H1 (cell line): ENCODE measurements at regions not wholly inside any gene's neighbourhood (a gene's known extent, or its start where the extent isn't known, plus 50 kb on each side); places are given as distances from the start of the nearest gene placed in this dataset.

Experiments used
- CTCF ChIA-PET: fragments of 300-600 bp; sonication (Branson Sonifier 250); formaldehyde crosslinking; loops from one replicate; lab custom pipeline; 2021; ENCODE audit not compliant: partially characterized antibody; lab: Charles Lee
- POLR2A ChIA-PET: fragments of 300-600 bp; sonication (Branson Sonifier 250); formaldehyde crosslinking; loops from one replicate; lab custom pipeline; 2021; ENCODE audit warnings: inconsistent platforms; ENCODE audit not compliant: partially characterized antibody; lab: Charles Lee
- DNase-seq, 2 experiments: peaks; one replicate each; pipeline versions ENCODE4 v3.0.0 to v3.0.0-alpha.2; 2010 to 2022; ENCODE audit warnings: low spot score in 2 of 2, low read depth in 1 of 2, mixed read lengths in 1 of 2
- FAIRE-seq: peaks from 2 replicates; lab custom pipeline; 2011; peaks lifted over from hg19 to GRCh38; lab: Jason Lieb, UNC
- H2AFZ ChIP-seq: 2 replicates; pipeline ENCODE4 v1.8.1; 2012; ENCODE audit warnings: low read length, inconsistent platforms
- H2AK5ac ChIP-seq: 2 replicates; pipeline ENCODE4 v1.6.1; 2013; ENCODE audit warnings: low read depth, low read length
- H2BK120ac ChIP-seq: replicated peaks from 2 replicates; pipeline ENCODE3; 2013; ENCODE audit warnings: low read depth, low read length, inconsistent platforms
- H2BK12ac ChIP-seq: 2 replicates; pipeline ENCODE4 v1.6.1; 2013; ENCODE audit warnings: low read depth, low read length
- H2BK15ac ChIP-seq: 2 replicates; pipeline ENCODE4 v1.6.1; 2013; ENCODE audit warnings: low read length
- H2BK20ac ChIP-seq: 2 replicates; pipeline ENCODE4 v1.6.1; 2013; ENCODE audit warnings: low read length
- H2BK5ac ChIP-seq: 2 replicates; pipeline ENCODE4 v1.6.1; 2013; ENCODE audit warnings: low read depth, low read length
- H3K14ac ChIP-seq: 2 replicates; pipeline ENCODE4 v1.6.1; 2013; ENCODE audit warnings: inconsistent platforms; ENCODE audit not compliant: insufficient read length
- H3K18ac ChIP-seq: 2 replicates; pipeline ENCODE4 v1.6.1; 2013; ENCODE audit warnings: low read length; ENCODE audit errors: extremely low read depth
- H3K23ac ChIP-seq: 2 replicates; pipeline ENCODE4 v1.6.1; 2013; ENCODE audit warnings: inconsistent platforms; ENCODE audit not compliant: insufficient read length
- H3K23me2 ChIP-seq: 2 replicates; pipeline ENCODE4 v1.6.1; 2013; ENCODE audit warnings: low read depth, low read length
- H3K27ac ChIP-seq: 2 replicates; pipeline ENCODE4 v1.6.1; 2011; ENCODE audit warnings: low read depth, low read length, inconsistent platforms
- H3K27me3 ChIP-seq, 4 experiments: replicated peaks in 1 of 4; 1 replicate in 1 of 4; 2 replicates in 3 of 4; pipeline versions ENCODE4 v1.6.1 to v1.8.1; 2011 to 2013; ENCODE audit warnings: low read length in 3 of 4, mild to moderate bottlenecking in 3 of 4, inconsistent platforms in 2 of 4, mixed read lengths in 2 of 4, moderate library complexity in 1 of 4; ENCODE audit not compliant: control insufficient read depth in 3 of 4, insufficient read depth in 3 of 4; ENCODE audit errors: extremely low read depth in 1 of 4
- H3K36me3 ChIP-seq, 4 experiments: 2 replicates each; pipeline versions ENCODE4 v1.6.1 to v1.8.1; 2011 to 2013; ENCODE audit warnings: mild to moderate bottlenecking in 4 of 4, low read length in 3 of 4, moderate library complexity in 2 of 4, control low read depth in 1 of 4, inconsistent platforms in 1 of 4; ENCODE audit not compliant: insufficient read depth in 4 of 4, control insufficient read depth in 2 of 4
- H3K4ac ChIP-seq: replicated peaks from 2 replicates; pipeline ENCODE3; 2013; ENCODE audit warnings: low read length, low read depth, mixed read lengths, inconsistent platforms; ENCODE audit not compliant: insufficient read length
- H3K4me1 ChIP-seq, 4 experiments: replicated peaks in 1 of 4; 1 replicate in 1 of 4; 2 replicates in 3 of 4; pipeline versions ENCODE4 v1.6.1 to v1.8.1; 2011 to 2013; ENCODE audit warnings: low read length in 3 of 4, inconsistent platforms in 2 of 4, mixed read lengths in 1 of 4; ENCODE audit not compliant: insufficient read depth in 4 of 4, control insufficient read depth in 3 of 4
- H3K4me2 ChIP-seq, 2 experiments: 2 replicates each; pipeline versions ENCODE4 v1.6.1 to v1.8.1; 2011 to 2013; ENCODE audit warnings: low read depth in 2 of 2, low read length in 2 of 2, control low read depth in 1 of 2, inconsistent platforms in 1 of 2, mild to moderate bottlenecking in 1 of 2; ENCODE audit not compliant: insufficient read depth in 1 of 2
- H3K4me3 ChIP-seq, 4 experiments: fragments of 200-600, 300-600 bp in 1 of 4; sonication (generic), shearing (Covaris generic), sonication (Bioruptor Twin) in 1 of 4; 2 replicates each; pipeline versions ENCODE4 v1.5.1 to v1.8.1; 2011 to 2016; ENCODE audit warnings: low read length in 4 of 4, low read depth in 3 of 4, control low read depth in 2 of 4, inconsistent platforms in 2 of 4, mild to moderate bottlenecking in 2 of 4, mixed read lengths in 1 of 4, moderate library complexity in 1 of 4; ENCODE audit not compliant: insufficient read depth in 2 of 4; ENCODE audit errors: extremely low read depth in 1 of 4
- H3K56ac ChIP-seq: replicated peaks from 2 replicates; pipeline ENCODE3; 2013; ENCODE audit warnings: low read depth, mild to moderate bottlenecking, mixed read lengths, low read length, inconsistent platforms; ENCODE audit not compliant: insufficient read length
- H3K79me1 ChIP-seq: 2 replicates; pipeline ENCODE4 v1.6.1; 2013; ENCODE audit warnings: low read depth, low read length, control low read depth
- H3K79me2 ChIP-seq, 2 experiments: 2 replicates each; pipeline versions ENCODE4 v1.6.1 to v1.8.1; 2012 to 2013; ENCODE audit warnings: low read length in 2 of 2, mild to moderate bottlenecking in 2 of 2, inconsistent platforms in 1 of 2; ENCODE audit not compliant: insufficient read depth in 2 of 2, control insufficient read depth in 1 of 2
- H3K9ac ChIP-seq, 4 experiments: replicated peaks in 1 of 4; 1 replicate in 1 of 4; 2 replicates in 3 of 4; pipeline versions ENCODE4 v1.6.1 to v1.8.1; 2011 to 2013; ENCODE audit warnings: low read depth in 3 of 4, low read length in 3 of 4, control low read depth in 2 of 4, mild to moderate bottlenecking in 2 of 4, moderate library complexity in 2 of 4, inconsistent platforms in 1 of 4; ENCODE audit errors: extremely low read depth in 1 of 4
- H3K9me3 ChIP-seq, 2 experiments: 2 replicates each; pipeline versions ENCODE4 v1.6.1 to v1.8.1; 2012 to 2013; ENCODE audit warnings: mild to moderate bottlenecking in 2 of 2, moderate library complexity in 2 of 2, control low read depth in 1 of 2, inconsistent platforms in 1 of 2, low read depth in 1 of 2, low read length in 1 of 2, mixed read lengths in 1 of 2; ENCODE audit not compliant: insufficient read depth in 2 of 2
- H4K20me1 ChIP-seq, 2 experiments: replicated peaks in 1 of 2; 2 replicates each; pipeline versions ENCODE3 to v1.8.1; 2011 to 2013; ENCODE audit warnings: inconsistent platforms in 2 of 2, low read length in 2 of 2, mild to moderate bottlenecking in 1 of 2; ENCODE audit not compliant: insufficient read depth in 2 of 2, control insufficient read depth in 1 of 2
- H4K5ac ChIP-seq: 2 replicates; pipeline ENCODE4 v1.6.1; 2013; ENCODE audit warnings: low read length, low read depth, mixed read lengths, inconsistent platforms; ENCODE audit not compliant: insufficient read length
- H4K8ac ChIP-seq: 2 replicates; pipeline ENCODE4 v1.8.0; 2013; ENCODE audit warnings: mild to moderate bottlenecking, moderate library complexity, low read length, inconsistent platforms; ENCODE audit not compliant: insufficient read depth; ENCODE audit errors: extremely low read depth
- H4K91ac ChIP-seq: replicated peaks from 2 replicates; pipeline ENCODE3; 2013; ENCODE audit warnings: low read length, mixed read lengths, inconsistent platforms; ENCODE audit not compliant: insufficient read length
- CBX5 ChIP-seq: fragments of 300-800, 300-1000 bp; sonication (generic); IDR thresholded peaks from 2 replicates; pipeline ENCODE4 v1.7.1; 2016; ENCODE audit warnings: antibody characterized with exemption, low read length, low read depth
- CTCF ChIP-seq, 3 experiments: IDR thresholded peaks; 1 replicate in 2 of 3; 2 replicates in 1 of 3; pipeline versions ENCODE4 v1.5.1 to v1.6.1; 2011; ENCODE audit warnings: low read length in 3 of 3, mild to moderate bottlenecking in 3 of 3, inconsistent platforms in 2 of 3, low read depth in 1 of 3, moderate library complexity in 1 of 3; ENCODE audit not compliant: insufficient read depth in 1 of 3; ENCODE audit errors: control extremely low read depth in 1 of 3
- KDM5A ChIP-seq: fragments of 200-600 bp; IDR thresholded peaks from 2 replicates; pipeline ENCODE4 v1.7.1; 2012; ENCODE audit warnings: mild to moderate bottlenecking, low read length, inconsistent platforms, mixed read lengths
- MAX ChIP-seq: IDR thresholded peaks from 2 replicates; pipeline ENCODE4 v1.6.1; 2012; ENCODE audit warnings: inconsistent platforms
- POLR2AphosphoS5 ChIP-seq: IDR thresholded peaks from 2 replicates; pipeline ENCODE4 v1.6.1; 2011; ENCODE audit warnings: low read depth, low read length
- POU5F1 ChIP-seq: IDR thresholded peaks from 2 replicates; pipeline ENCODE4 v1.6.1; 2011; ENCODE audit warnings: low read depth, mild to moderate bottlenecking, low read length, moderate library complexity
- RBBP5 ChIP-seq: IDR thresholded peaks from 2 replicates; pipeline ENCODE4 v1.7.1; 2012; ENCODE audit warnings: low read depth, mild to moderate bottlenecking, inconsistent platforms, low read length, moderate library complexity, borderline replicate concordance
- RNF2 ChIP-seq: fragments of 200-900, 300-1000 bp; sonication (generic); IDR thresholded peaks from 2 replicates; pipeline ENCODE4 v1.7.1; 2016; ENCODE audit warnings: borderline replicate concordance, low read depth, mild to moderate bottlenecking, antibody characterized with exemption, low read length; ENCODE audit not compliant: poor library complexity, severe bottlenecking; ENCODE audit errors: missing control alignments
- SP1 ChIP-seq: IDR thresholded peaks from 2 replicates; pipeline ENCODE4 v1.6.1; 2011; ENCODE audit warnings: low read depth, low read length
- SP4 ChIP-seq: IDR thresholded peaks from 2 replicates; pipeline ENCODE4 v1.6.1; 2012; ENCODE audit warnings: low read length, inconsistent platforms
- TEAD4 ChIP-seq: IDR thresholded peaks from 2 replicates; pipeline ENCODE4 v1.6.1; 2012; ENCODE audit warnings: low read depth, low read length, inconsistent platforms, mixed read lengths
- YY1 ChIP-seq: IDR thresholded peaks from 2 replicates; pipeline ENCODE4 v1.6.1; 2011; ENCODE audit warnings: low read depth, mild to moderate bottlenecking, low read length
- WGBS, 2 experiments: shearing (Covaris generic) in 1 of 2; methylation state at CpG; one replicate each; pipeline versions ENCODE4 v1.1.6 to v1.1.7; 2013 to 2015; ENCODE audit warnings: low lambda C conversion rate in 2 of 2, mixed read lengths in 2 of 2, inconsistent platforms in 1 of 2, low coverage in 1 of 2, missing lambda C conversion rate in 1 of 2; ENCODE audit not compliant: insufficient replicate concordance in 2 of 2, insufficient coverage in 1 of 2, insufficient read length in 1 of 2; ENCODE audit errors: extremely low coverage in 1 of 2, missing lambda C conversion rate in 1 of 2; 5-methylcytosine and 5-hydroxymethylcytosine counted together

GRCh38 chr5:4018007-4018406 is 422.4 kb downstream of the IRX1 start:
- Histone ChIP-seq H2BK120ac (no peak overlapping the region), H2BK5ac (no peak overlapping the region), H3K36me3 (no peaks in the 10 kb centered on the region), H3K4me1 (peaks cover 0 to 4% (median 0%) of the 10 kb centered on the region in 4 experiments; a peak in 1 of 7 replicates), H3K79me1 (no peaks in the 10 kb centered on the region), H3K27ac (no peak overlapping the region), H3K27me3 (no peaks in the 10 kb centered on the region), H3K79me2 (no peaks in the 10 kb centered on the region), H3K4me2 (no peak overlapping the region), H3K23ac (no peak overlapping the region), H4K5ac (no peak overlapping the region), H4K91ac (no peak overlapping the region), H3K9ac (no peak overlapping the region), H3K4ac (no peak overlapping the region), H4K8ac (no peak overlapping the region), H3K18ac (no peak overlapping the region), H2AFZ (no peak overlapping the region; the same call in 1 of the 2 replicates), H2BK15ac (no peak overlapping the region), H3K56ac (no peak overlapping the region), H3K23me2 (no peaks in the 10 kb centered on the region), H4K20me1 (no peaks in the 10 kb centered on the region), H3K14ac (no peak overlapping the region), H2AK5ac (no peak overlapping the region), H3K4me3 (no peak overlapping the region), H2BK12ac (no peak overlapping the region), H3K9me3 (no peaks in the 10 kb centered on the region), H2BK20ac (no peak overlapping the region)
- WGBS, 2 experiments = 91% methylated on average over 2 of the region's 2 CpGs; no CpG with 5 or more reads in 1 of the 2 experiments
- CTCF ChIA-PET = interaction anchor here (1.4 to 2.2 kb wide), 2 partner anchors 21 to 278 kb away, joined by 3 to 6 read pairs; no protein-coding TSS in a partner anchor
- TF ChIP-seq YY1 (no peak), CTCF (IDR thresholded peaks at IDR 0.05; ENCODE audit: control extremely low read depth in 1 of 3, insufficient read depth in 1 of 3, low read depth in 1 of 3, low read length in 3 of 3) (no peak), RBBP5 (no peak), RNF2 (no peak), SP1 (no peak), CBX5 (no peak), KDM5A (no peak), TEAD4 (no peak), POLR2AphosphoS5 (no peak), MAX (no peak), POU5F1 (no peak), SP4 (no peak)
- POLR2A ChIA-PET = interaction anchor here (0.6 kb wide), 1 partner anchor 199 kb away, joined by 3 read pairs; no protein-coding TSS in a partner anchor
- no peak for DNase-seq
- no peak for FAIRE-seq
